ENCODE measurements at regions not wholly inside any gene's neighbourhood (a gene's known extent, or its start where the extent isn't known, plus 50 kb on each side); places are given as distances from the start of the nearest gene placed in this dataset.

DNA sequence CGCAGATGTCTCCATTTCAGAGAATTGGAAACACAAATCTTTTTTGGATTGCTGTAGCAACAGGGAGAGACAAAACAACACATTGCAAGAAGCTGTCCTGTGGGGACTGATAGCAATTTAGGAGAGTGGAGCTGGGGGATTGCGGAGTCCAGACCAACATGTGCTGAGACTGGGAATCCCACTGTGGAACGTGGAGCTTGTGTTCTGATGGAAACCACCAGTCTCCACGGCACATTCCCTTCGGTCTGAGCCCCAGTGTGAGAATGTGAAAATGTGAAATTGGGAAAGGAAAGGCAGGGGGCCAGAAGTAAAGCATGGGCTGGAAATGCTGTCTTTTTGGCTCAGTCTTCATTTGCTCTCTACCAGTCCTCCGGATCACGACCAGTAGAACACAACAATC, 348.8 kb upstream of the TNC start:
- TF ChIP-seq EZH2phosphoT487 (IDR thresholded peaks at IDR 0.05; ENCODE audit: low read length): no peak
- TF ChIP-seq, protein P1, sequence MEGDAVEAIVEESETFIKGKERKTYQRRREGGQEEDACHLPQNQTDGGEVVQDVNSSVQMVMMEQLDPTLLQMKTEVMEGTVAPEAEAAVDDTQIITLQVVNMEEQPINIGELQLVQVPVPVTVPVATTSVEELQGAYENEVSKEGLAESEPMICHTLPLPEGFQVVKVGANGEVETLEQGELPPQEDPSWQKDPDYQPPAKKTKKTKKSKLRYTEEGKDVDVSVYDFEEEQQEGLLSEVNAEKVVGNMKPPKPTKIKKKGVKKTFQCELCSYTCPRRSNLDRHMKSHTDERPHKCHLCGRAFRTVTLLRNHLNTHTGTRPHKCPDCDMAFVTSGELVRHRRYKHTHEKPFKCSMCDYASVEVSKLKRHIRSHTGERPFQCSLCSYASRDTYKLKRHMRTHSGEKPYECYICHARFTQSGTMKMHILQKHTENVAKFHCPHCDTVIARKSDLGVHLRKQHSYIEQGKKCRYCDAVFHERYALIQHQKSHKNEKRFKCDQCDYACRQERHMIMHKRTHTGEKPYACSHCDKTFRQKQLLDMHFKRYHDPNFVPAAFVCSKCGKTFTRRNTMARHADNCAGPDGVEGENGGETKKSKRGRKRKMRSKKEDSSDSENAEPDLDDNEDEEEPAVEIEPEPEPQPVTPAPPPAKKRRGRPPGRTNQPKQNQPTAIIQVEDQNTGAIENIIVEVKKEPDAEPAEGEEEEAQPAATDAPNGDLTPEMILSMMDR (IDR thresholded peaks at IDR 0.05; ENCODE audit: low read length): no peak
